ENCODE measurements at regions not wholly inside any gene's neighbourhood (a gene's known extent, or its start where the extent isn't known, plus 50 kb on each side); places are given as distances from the start of the nearest gene placed in this dataset.

DNA sequence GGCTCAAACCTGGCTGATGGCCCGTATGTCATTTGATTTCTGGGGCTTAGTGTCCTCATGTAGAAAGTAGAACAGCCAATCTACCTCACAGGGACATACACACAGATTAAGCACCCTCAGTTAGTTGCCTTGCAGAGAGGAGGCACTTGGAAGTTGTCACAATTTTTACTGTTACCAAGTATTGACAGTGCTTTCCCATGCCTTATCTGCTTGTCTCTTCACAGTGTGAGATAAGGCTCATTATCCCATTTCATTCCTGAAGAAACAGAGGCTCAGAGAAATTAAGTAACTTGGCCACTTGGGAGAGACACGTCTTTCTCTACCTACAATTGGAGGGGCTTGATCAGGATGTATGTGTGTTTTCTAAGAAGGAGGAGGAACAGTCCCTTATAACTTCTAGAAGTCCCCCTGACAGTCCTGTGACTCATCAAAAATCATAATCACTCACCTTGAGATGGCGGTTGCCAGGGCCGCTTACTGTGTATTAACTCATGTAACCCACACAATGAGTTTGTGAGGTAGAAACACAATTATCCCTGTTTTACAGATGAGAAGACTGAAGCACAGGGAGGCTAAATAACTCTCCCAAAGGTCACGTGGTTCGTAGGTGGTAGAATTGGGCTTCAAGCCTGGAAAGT lies 56.9 kb upstream of the LHX1 start:
- no peak for DNase-seq (ENCODE audit: low read depth)
- TF ChIP-seq, protein P1, sequence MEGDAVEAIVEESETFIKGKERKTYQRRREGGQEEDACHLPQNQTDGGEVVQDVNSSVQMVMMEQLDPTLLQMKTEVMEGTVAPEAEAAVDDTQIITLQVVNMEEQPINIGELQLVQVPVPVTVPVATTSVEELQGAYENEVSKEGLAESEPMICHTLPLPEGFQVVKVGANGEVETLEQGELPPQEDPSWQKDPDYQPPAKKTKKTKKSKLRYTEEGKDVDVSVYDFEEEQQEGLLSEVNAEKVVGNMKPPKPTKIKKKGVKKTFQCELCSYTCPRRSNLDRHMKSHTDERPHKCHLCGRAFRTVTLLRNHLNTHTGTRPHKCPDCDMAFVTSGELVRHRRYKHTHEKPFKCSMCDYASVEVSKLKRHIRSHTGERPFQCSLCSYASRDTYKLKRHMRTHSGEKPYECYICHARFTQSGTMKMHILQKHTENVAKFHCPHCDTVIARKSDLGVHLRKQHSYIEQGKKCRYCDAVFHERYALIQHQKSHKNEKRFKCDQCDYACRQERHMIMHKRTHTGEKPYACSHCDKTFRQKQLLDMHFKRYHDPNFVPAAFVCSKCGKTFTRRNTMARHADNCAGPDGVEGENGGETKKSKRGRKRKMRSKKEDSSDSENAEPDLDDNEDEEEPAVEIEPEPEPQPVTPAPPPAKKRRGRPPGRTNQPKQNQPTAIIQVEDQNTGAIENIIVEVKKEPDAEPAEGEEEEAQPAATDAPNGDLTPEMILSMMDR (IDR thresholded peaks at IDR 0.05; ENCODE audit: control insufficient read depth, insufficient read depth, low read depth, low read length, missing control alignments): no peak
- H3K4me3 ChIP-seq (ENCODE audit: control insufficient read depth, low read depth, low read length): no peak overlapping the region

DNA sequence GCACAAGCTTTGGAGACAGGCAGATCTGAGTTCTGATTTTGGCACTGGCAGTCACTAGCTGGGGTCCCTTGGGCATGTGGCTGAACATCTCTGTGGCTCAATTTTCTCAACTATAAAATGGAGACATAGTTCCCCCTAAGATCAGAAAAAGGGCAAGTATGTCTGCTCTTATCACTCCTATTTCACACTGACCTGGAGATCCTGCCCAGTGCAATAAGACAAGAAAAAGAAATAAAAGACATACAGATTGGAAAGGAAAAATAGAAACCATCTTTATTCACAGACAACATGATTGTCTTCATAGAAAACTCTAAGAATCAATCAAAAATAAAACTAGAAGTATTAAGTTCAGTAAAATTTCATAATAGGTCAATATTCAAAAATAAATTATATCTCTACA lies 56.0 kb upstream of the LHX1 start:
- TF ChIP-seq, protein P1 (IDR thresholded peaks at IDR 0.05; ENCODE audit: control insufficient read depth, insufficient read depth, low read depth, low read length, missing control alignments): no peak
- no peak overlapping the region for H3K4me3 ChIP-seq (ENCODE audit: control insufficient read depth, low read depth, low read length)
- no peak for DNase-seq (ENCODE audit: low read depth)

- no peak for DNase-seq (ENCODE audit: low read depth)
- no peak overlapping the region for H3K4me3 ChIP-seq (ENCODE audit: control insufficient read depth, low read depth, low read length)
- TF ChIP-seq, protein P1 (IDR thresholded peaks at IDR 0.05; ENCODE audit: control insufficient read depth, insufficient read depth, low read depth, low read length, missing control alignments): no peak
Observed at GRCh38 chr17:36884495-36885152, 52.7 kb upstream of the LHX1 start.

DNA sequence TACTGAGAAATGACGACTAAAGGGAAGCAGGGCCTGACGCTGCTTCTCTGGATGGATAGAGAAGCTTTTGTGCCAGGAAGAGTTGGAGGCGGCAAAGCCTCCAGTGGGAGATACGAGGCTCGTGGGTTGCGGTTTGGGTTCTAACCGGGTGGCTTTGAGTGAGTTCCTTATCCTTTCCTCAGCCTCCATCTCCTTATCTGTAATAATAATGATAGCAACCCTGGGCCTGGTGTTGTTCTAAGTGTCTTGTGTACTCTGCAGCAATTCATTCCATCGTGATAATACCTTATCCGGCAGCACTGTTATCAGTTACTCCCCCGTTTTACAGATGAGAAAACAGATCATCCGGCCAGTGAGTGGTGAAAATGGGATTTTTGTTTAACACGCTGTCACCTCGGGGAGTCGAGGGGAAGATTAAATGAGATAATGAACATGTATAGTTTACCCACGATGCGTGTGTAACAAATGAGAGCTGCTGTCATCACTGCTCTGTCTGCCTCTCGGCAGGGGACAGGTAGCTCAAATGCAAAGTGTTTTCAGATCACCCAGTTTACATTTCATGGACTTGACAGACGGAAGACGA lies 52.0 kb upstream of the LHX1 start:
- H3K4me3 ChIP-seq (ENCODE audit: control insufficient read depth, low read depth, low read length): no peak overlapping the region
- TF ChIP-seq, protein P1 (IDR thresholded peaks at IDR 0.05; ENCODE audit: control insufficient read depth, insufficient read depth, low read depth, low read length, missing control alignments): no peak
- no peak for DNase-seq (ENCODE audit: low read depth)

DNA sequence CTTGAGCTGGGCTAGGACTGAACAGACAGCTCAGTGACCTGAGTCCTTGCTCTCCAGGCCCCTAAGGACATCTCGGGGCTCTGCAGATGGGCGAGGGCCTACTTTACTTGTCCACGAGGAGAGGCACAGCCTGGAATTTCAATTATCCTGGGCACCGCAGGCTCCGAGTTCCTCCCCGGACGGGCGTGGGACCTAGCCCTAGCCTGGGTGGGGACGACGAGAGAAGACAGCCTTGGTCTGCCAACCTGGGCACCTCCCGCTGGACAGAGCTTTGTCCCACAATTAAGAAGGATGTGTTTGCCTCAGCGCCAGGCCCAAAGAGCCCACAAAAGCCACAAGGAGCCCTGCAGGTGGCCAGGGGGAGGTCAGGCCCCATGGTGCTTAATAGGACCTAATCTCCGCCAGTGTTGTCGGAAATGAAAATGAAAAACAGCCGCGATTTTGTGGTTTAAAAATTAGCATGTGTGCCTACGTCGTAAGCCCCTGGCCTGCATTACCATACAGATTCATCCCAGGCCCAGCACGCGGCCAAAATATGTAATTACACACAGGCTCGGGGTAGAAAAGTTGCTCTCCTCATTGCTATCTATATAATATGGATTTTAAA lies 51.4 kb upstream of the LHX1 start:
- TF ChIP-seq, protein P1 (IDR thresholded peaks at IDR 0.05; ENCODE audit: control insufficient read depth, insufficient read depth, low read depth, low read length, missing control alignments): no peak
- no peak for DNase-seq (ENCODE audit: low read depth)

More for the DNA sequence above, 51.4 kb upstream of the LHX1 start:
- H3K4me3 ChIP-seq (ENCODE audit: control insufficient read depth, low read depth, low read length): no peak overlapping the region

Measured in AG09309 (cell line).